ENCODE measurements at regions not wholly inside any gene's neighbourhood (a gene's known extent, or its start where the extent isn't known, plus 50 kb on each side); places are given as distances from the start of the nearest gene placed in this dataset.
"Not testable (repeated sequence)": the region's sequence is repeated elsewhere in the genome, so short reads cannot be mapped to it uniquely, and the experiment has no call there.

GRCh38 chr15:38019066-38019465 lies 84.6 kb downstream of the TMCO5A start:
- DNase-seq (ENCODE audit: low spot score) (no peak), ATAC-seq (ENCODE audit: low FRiP score) (no peak)
- TF ChIP-seq, protein P1, sequence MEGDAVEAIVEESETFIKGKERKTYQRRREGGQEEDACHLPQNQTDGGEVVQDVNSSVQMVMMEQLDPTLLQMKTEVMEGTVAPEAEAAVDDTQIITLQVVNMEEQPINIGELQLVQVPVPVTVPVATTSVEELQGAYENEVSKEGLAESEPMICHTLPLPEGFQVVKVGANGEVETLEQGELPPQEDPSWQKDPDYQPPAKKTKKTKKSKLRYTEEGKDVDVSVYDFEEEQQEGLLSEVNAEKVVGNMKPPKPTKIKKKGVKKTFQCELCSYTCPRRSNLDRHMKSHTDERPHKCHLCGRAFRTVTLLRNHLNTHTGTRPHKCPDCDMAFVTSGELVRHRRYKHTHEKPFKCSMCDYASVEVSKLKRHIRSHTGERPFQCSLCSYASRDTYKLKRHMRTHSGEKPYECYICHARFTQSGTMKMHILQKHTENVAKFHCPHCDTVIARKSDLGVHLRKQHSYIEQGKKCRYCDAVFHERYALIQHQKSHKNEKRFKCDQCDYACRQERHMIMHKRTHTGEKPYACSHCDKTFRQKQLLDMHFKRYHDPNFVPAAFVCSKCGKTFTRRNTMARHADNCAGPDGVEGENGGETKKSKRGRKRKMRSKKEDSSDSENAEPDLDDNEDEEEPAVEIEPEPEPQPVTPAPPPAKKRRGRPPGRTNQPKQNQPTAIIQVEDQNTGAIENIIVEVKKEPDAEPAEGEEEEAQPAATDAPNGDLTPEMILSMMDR (IDR thresholded peaks at IDR 0.05): no peak

- TF ChIP-seq, protein P1 (IDR thresholded peaks at IDR 0.05): no peak
- DNase-seq (ENCODE audit: low spot score) (no peak), ATAC-seq (ENCODE audit: low FRiP score) (no peak)
Measured at GRCh38 chr15:38021259-38021658, 86.8 kb downstream of the TMCO5A start.

GRCh38 chr15:38024293-38025091 lies 90.1 kb downstream of the TMCO5A start:
- no peak for DNase-seq (ENCODE audit: low spot score)
- no peak for ATAC-seq (ENCODE audit: low FRiP score)
- TF ChIP-seq, protein P1 (IDR thresholded peaks at IDR 0.05): no peak

DNA sequence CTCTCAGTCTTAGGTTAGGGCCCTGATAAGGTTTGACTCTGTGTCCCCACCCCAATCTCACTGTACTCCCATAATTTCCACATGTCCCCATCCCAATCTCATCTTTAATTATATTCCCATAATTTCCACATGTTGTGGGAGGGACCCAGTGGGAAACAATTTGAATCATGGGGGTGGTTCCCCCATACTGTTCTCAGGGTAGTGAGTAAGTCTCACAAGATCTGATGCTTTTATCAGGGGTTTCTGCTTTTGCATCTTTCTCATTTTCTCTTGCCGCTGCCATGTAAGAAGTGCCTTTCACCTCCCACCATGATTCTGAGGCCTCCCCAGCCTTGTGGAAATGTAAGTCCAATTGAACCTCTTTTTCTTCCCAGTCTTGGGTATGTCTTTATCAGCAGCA lies 91.2 kb downstream of the TMCO5A start:
- not testable (repeated sequence) for DNase-seq (ENCODE audit: low spot score); ATAC-seq (ENCODE audit: low FRiP score)

DNA sequence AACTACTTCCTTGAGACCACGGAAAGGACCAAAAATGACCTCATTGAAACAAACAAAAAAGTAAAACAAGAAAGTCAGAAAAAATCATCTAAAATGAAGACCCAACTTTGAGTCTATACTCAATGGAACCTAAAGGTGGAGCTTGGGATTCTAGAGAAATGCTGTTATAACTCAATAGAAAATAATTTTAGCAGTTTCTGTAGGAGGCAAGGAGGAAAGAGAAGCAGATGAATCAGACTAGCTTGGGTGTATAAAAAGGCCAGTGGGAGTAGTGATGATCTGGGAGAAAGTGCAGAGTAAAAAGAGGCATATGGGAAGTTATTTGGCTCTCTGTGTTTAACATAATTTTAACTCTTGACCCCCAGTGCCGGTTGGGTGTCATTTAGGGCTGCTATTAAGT lies 94.4 kb downstream of the TMCO5A start:
- TF ChIP-seq, protein P1 (IDR thresholded peaks at IDR 0.05): no peak
- DNase-seq (ENCODE audit: low spot score) (no peak), ATAC-seq (ENCODE audit: low FRiP score) (no peak)

- no peak for DNase-seq (ENCODE audit: low spot score)
- TF ChIP-seq, protein P1 (IDR thresholded peaks at IDR 0.05): no peak
- ATAC-seq (ENCODE audit: low FRiP score): no peak
Measured at GRCh38 chr15:38029736-38030135, 95.3 kb downstream of the TMCO5A start.

DNA sequence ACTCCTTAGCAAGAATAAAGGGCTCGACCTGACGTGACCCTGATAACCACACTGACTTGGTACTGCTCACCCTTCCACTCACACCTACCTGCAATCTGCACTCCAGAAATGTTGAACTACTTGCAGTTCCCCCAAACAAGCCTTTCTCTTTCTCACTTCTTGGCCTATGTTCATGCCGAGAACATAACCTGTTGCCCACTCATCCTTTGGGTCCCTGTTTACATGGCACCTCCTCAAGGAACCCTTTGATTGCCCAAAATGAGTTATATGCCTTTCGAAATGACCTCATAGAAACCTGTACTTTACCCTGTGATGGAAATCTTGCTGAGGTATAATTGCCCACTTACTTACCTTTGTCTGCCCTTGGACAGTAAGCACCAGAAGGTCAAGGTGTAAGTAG lies 96.2 kb downstream of the TMCO5A start:
- ATAC-seq (ENCODE audit: low FRiP score) (no peak), DNase-seq (ENCODE audit: low spot score) (no peak)
- TF ChIP-seq, protein P1 (IDR thresholded peaks at IDR 0.05): no peak

Measured in omental fat pad (tissue), 3 donors.